ENCODE measurements at regions not wholly inside any gene's neighbourhood (a gene's known extent, or its start where the extent isn't known, plus 50 kb on each side); places are given as distances from the start of the nearest gene placed in this dataset.

- peak; percentile 81 to 90 for DNase-seq
These were observed 52.1 kb upstream of the EIF3M start for GRCh38 chr11:32531528-32531927.

- DNase-seq, result peak; percentile 29 to 41
These were observed 53.5 kb upstream of the EIF3M start for GRCh38 chr11:32529994-32530588.

DNA sequence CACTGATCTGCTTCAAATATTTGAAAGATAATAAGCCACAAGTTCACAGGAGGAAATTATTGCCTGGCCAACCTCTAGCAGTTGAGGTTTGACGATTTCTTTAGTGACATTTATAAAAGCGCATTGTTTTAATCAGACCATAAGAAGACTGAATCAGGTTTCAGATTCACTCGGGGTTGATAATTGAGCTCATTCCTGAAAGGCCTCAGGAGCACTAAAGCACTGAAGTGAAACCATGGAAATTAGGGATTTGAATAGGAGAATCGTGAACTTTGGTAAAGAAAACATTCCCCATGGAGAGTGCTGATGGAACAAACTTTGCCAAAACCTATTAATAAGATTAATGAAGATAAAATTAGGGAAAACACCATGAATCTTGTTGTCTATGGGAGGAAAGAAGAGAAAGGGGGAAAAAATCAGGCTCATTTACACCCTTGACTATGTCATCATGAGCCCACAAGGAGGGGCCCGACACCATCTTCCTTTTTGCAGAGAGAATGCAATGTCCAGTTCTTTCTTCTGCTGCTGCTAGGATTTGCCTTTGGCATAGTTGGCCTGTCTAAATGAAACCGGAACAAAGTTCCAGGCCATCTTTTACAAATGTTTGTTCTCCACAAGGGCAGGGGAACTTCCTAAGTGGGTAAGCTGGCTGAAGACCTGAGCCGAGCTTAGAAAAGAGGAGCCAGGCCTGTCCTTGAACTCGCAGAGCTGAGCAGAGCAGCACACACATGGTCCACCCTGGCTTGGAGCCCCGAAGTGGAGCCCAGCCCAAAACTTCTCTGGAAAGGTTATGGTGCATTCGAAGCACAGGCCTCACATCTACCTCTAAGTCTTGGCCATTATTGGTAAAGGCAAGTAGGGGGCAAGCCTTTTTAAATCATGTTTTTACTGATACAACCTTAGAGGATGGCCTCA, 56.1 kb upstream of the EIF3M start:
- DNase-seq, result no peak

- no peak for DNase-seq
These were observed 56.9 kb upstream of the EIF3M start for GRCh38 chr11:32526760-32527159.

- DNase-seq, result no peak
These were observed 71.7 kb upstream of the EIF3M start for GRCh38 chr11:32511926-32512325.

- no peak for DNase-seq
These were observed 73.6 kb upstream of the EIF3M start for GRCh38 chr11:32510039-32510438.

DNA sequence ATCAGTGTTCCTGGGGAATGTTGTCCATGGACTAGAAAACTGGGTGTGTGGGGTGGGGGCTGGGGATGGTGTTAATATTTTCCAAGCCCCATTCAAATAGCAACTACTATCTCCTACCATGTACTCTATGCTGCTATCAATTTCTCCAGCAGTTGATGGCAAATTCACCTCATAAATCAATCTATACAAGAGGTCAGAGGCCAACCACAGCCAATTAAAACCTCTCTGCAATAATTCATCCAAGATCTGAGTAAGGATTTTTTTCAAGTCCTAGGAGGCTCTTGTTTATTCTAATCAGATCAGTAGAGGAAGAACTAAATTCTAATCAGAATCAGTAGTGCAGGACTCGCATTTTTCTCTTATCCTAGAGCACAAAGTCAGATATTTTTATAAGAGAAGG, 73.4 kb upstream of the WT1 start:
- no peak for DNase-seq

DNA sequence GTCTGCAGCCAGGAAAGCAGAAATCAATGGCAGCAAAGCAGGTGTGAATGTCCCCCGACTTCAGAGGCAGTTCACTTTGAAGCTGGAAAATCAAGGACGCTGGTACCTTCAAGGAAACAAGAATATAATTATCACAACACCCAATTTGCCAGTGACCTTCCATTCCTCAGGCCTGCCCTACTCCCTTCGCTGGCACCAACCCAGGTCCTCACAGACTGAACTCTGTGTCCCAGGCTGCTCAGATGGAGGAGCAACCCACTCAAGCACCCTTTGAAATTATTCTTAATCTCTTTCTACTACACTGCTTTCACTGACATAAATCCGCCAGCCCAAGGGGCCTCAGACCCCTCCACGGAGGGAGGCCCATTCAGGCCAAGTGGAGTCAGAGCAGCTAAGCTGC, 64.7 kb upstream of the WT1 start:
- DNase-seq, result no peak

DNA sequence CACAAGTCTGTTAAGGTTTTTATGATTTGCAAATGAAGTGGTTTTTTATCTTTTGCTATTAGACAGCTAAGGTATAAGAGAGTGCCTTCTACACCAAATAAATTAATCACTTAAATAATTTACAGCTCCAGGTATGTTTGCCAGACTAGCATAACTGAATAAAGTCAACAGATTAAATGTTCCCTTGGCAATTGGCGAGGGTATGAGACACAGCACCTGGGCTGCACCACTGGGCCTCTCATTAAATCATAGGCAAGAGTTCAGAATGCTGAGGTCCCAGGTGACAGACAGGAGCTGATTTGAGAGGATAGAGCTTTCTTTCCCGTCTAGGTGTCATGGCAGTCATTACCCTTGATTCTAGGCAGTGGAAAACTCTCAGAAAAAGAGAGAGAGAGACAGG, 62.6 kb upstream of the WT1 start:
- no peak for DNase-seq

DNA sequence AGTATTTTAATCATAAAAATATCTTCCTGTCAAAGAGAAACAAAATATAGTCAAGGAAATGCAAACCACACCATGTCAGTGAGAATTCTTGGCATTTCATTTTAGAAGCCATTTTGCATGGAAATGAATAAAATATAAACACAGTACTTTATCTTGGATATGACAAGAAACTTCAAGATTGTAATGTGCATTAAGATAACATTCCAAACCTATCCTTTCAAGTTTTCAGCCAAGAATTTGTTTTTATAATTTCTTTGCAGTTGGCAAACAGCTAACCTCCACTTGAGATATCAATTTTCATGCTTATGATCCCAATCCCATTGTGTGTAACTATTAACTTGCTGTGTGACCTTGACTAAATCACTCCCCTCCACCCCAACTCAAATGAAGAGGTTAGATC, 59.3 kb upstream of the WT1 start:
- DNase-seq, result no peak

- no peak for DNase-seq
These were observed 54.1 kb upstream of the WT1 start for GRCh38 chr11:32489464-32489863.

- no peak for DNase-seq
These were observed 51.9 kb upstream of the WT1 start for GRCh38 chr11:32487270-32487669.

DNA sequence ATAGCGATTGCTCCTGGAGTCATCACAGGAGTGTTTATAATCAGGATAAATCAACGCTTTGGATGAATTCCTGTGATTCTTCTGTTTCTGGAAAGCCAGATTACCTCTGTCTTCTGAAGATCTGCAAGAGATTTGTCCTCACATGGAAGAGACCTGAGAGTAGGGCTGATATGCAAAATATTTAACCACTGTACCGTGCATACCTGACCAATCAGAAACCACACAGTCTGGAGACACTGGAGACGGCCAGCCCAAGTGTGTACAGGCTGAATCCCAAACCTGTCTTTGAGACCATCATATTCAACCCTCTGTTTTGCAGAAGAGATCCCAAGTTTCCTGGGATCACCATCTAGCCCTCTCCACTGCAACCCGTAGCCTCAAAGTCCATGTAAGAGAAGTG, 50.4 kb upstream of the WT1 start:
- no peak for DNase-seq
